Fibroblast of the aortic adventitia (primary cell): ENCODE measurements at regions not wholly inside any gene's neighbourhood (a gene's known extent, or its start where the extent isn't known, plus 50 kb on each side); places are given as distances from the start of the nearest gene placed in this dataset.

ENCODE experiments used
- DNase-seq: peaks from one replicate; pipeline ENCODE4 v3.0.0-alpha.2; 2010; ENCODE audit warnings: low read depth
- H3K4me3 ChIP-seq: 2 replicates; pipeline ENCODE4 v1.5.1; 2011; ENCODE audit warnings: low read depth, mild to moderate bottlenecking, control low read depth, low read length, moderate library complexity
- TF ChIP-seq, protein P1 (sequence below): IDR thresholded peaks from 2 replicates; pipeline ENCODE4 v1.5.1; 2011; ENCODE audit warnings: mild to moderate bottlenecking, low read length, control low read depth, inconsistent platforms; ENCODE audit not compliant: insufficient read depth

GRCh38 chr4:42271096-42271495, 118.6 kb upstream of the BEND4 start:
- H3K4me3 ChIP-seq = no peak overlapping the region
- no peak for DNase-seq
- TF ChIP-seq, protein P1, sequence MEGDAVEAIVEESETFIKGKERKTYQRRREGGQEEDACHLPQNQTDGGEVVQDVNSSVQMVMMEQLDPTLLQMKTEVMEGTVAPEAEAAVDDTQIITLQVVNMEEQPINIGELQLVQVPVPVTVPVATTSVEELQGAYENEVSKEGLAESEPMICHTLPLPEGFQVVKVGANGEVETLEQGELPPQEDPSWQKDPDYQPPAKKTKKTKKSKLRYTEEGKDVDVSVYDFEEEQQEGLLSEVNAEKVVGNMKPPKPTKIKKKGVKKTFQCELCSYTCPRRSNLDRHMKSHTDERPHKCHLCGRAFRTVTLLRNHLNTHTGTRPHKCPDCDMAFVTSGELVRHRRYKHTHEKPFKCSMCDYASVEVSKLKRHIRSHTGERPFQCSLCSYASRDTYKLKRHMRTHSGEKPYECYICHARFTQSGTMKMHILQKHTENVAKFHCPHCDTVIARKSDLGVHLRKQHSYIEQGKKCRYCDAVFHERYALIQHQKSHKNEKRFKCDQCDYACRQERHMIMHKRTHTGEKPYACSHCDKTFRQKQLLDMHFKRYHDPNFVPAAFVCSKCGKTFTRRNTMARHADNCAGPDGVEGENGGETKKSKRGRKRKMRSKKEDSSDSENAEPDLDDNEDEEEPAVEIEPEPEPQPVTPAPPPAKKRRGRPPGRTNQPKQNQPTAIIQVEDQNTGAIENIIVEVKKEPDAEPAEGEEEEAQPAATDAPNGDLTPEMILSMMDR = no peak

GRCh38 chr4:42277291-42277690, 120.0 kb upstream of the SHISA3 start:
- DNase-seq = peak; percentile 27
- no peak overlapping the region for H3K4me3 ChIP-seq

DNA sequence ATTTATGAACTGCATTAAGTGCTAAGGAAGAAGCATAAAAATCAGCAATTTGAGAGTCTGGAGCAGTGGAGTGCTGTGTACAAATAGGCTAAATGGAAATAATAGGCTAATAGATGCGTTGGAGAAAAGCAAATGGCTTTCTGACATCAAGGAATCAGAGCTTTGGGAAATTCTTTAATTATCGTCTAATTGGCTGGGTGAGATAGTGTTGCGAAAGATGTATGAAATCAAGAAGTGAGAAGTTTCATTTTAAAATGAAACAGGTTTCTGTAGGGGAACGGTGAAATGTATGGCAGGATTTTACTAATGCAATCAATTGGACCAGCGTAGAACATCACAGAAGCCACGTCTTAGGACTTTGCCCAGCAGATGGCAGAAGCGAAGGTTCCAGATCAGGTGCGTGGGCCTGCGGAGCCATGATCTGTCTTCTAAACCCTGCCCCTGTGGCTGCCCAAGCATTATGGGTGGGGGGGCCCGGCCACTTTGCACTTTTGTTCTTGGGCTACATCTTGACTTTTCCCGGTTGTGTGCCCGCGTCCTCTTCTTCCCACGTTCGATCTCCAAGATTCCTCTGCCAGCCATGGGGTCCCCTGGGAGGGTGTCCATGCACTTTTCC, 118.5 kb upstream of the SHISA3 start:
- no peak overlapping the region for H3K4me3 ChIP-seq
- TF ChIP-seq, protein P1 = no peak
- no peak for DNase-seq

More at GRCh38 chr4:42277291-42277690, 120.0 kb upstream of the SHISA3 start:
- TF ChIP-seq, protein P1 = no peak

DNA sequence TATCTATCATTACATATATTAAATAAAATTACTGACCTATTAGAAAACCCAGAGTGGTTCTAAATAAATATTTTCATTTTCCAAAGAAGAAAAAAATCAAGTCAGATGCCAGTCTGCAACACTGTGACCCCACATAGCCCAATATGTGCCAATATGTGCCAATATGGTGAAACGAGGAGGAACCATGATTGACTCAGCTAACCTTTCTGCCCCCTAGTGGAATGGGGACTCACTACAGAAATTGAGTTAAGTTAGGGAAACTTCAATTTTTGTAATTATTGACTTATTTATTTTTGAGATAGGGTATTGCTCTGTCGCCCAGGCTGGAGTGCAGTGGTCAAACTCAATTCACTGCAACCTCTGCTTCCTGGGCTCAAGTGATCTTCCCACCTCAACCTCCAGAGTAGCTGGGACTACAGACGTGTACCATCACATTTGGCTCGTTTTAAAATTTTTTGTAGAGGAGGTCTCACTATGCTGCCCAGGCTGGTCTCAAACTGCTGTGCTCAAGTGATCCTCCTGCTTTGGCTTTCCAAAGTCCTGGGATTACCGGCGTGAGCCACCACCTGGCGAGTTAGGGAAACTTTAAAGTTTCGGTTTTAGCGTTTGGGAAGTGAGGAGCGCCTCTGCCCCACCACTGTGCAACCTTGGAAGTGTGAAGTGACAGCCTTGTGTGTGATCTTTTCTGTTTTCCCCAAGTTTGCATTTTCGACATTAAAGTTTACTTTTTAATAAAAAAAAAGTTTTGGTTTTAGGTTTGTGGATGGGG, 116.8 kb upstream of the SHISA3 start:
- TF ChIP-seq, protein P1 = peak; percentile 70

DNA sequence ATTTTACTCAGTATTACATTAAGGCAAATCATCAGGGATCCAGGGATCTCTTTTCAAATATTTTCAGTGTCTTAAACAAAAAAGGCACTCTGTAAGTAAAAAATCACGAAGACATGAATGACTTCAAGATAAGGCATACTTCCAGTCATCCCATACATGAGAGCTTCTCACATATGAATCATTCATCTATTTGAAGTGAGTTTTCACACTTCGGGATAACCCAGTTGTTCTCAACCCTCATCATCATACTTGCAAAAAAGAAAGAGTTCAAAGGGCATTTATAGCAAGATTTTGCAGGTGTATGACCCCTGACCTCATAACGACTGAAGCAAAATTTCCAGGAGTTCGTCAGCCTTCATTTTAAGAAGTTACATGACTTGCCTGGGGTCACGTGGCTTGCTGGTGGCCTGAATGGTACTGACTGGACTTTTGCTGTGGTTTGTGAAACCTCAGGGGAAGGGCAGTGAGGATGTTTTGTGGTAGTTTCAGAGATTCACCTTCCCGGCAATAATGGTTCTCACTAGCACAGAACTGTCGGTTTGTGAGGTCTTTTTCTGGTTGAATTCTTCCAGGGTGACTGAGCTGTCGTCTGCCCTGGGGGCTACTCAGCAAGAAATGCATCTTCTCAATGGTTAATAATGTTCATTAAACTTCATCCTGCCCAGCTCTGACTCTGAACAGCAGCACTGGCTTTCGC, 115.8 kb upstream of the SHISA3 start:
- TF ChIP-seq, protein P1 = no peak

More for the DNA sequence above, 116.8 kb upstream of the SHISA3 start:
- no peak overlapping the region for H3K4me3 ChIP-seq
- DNase-seq = peak; percentile 37

DNA sequence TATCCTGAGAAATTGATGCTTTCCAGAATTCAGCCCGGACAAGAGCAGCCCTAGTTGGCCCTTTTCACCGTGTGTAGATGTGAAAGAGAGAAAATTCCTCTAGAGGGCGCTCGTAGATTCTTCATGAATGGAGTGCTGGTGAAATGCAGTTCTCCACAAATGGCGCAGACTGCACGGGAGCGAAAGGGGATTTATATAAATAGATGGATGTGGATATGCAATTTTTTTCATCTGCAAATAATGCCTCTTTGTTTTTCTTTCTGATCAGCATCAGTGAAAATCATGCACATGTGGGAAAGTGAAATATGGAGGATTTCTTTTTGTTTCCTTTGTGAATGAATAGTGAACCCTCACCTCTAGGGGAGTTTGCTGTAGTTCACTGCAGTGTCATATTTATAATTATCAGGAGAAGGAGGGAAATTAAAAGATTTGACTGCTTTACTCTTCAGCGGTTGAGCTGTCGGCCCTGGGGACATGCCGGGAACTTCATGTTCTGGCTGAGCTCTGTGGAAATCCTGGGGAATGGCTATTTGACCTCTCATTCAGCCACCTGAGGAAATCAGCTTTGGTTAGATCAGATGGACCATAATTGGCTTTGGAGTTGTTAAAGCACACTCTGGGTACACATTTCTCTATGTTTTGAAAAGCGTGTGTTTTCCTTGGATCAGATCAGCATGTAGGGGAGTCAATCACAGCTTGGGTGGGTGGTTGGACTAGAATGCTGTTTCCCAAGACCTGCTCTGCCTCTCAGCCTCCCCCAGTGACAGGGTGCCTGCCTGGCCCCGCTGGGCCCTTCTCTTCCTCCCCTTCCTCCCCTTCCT, 115.0 kb upstream of the SHISA3 start:
- H3K4me3 ChIP-seq = no peak overlapping the region

More for the DNA sequence above, 115.8 kb upstream of the SHISA3 start:
- DNase-seq = peak; percentile 3
- no peak overlapping the region for H3K4me3 ChIP-seq

More for the DNA sequence above, 115.0 kb upstream of the SHISA3 start:
- TF ChIP-seq, protein P1 = peak; percentile 73
- DNase-seq = peak; percentile 89
